SK-N-SH (cell line): ENCODE measurements at regions not wholly inside any gene's neighbourhood (a gene's known extent, or its start where the extent isn't known, plus 50 kb on each side); places are given as distances from the start of the nearest gene placed in this dataset.

ENCODE experiments used
- CTCF ChIP-seq: fragments of 200-600 bp; sonication (generic); IDR thresholded peaks from 2 replicates; pipeline ENCODE4 v1.6.1; 2017; ENCODE audit warnings: antibody characterized with exemption, mild to moderate bottlenecking, moderate library complexity
- ELF1 ChIP-seq: IDR thresholded peaks from 2 replicates; pipeline ENCODE4 v1.4.0; 2012
- EP300 ChIP-seq, 2 experiments: IDR thresholded peaks; 2 replicates each; pipeline versions ENCODE4 v1.4.0 to v1.6.1; 2012; ENCODE audit warnings: borderline replicate concordance in 1 of 2, low read depth in 1 of 2, low read length in 1 of 2
- EZH2phosphoT487 ChIP-seq: fragments of 200-600 bp; sonication (generic); IDR thresholded peaks from 2 replicates; pipeline ENCODE4 v1.6.1; 2017; ENCODE audit warnings: low read depth, mixed run types, mild to moderate bottlenecking, antibody characterized with exemption, moderate library complexity, borderline replicate concordance
- FOSL2 ChIP-seq: IDR thresholded peaks from 2 replicates; pipeline ENCODE4 v1.4.0; 2012; ENCODE audit warnings: low read depth, mild to moderate bottlenecking, moderate library complexity, borderline replicate concordance
- FOXM1 ChIP-seq: IDR thresholded peaks from 2 replicates; pipeline ENCODE4 v1.4.0; 2012; ENCODE audit warnings: low read depth, mild to moderate bottlenecking
- GATA2 ChIP-seq: sonication (generic); formaldehyde crosslinking; IDR thresholded peaks from 2 replicates; pipeline ENCODE4 v1.5.0; 2020; ENCODE audit warnings: mild to moderate bottlenecking, missing genetic modification reagents
- JUND ChIP-seq: IDR thresholded peaks from 2 replicates; pipeline ENCODE4 v1.4.0; 2012
- NRF1 ChIP-seq: IDR thresholded peaks from 2 replicates; pipeline ENCODE4 v1.6.1; 2012; ENCODE audit warnings: low read depth, mild to moderate bottlenecking, low read length
- TAF1 ChIP-seq: IDR thresholded peaks from 2 replicates; pipeline ENCODE4 v1.6.1; 2012; ENCODE audit warnings: low read depth, mild to moderate bottlenecking, low read length, moderate library complexity, borderline replicate concordance
- TCF12 ChIP-seq: IDR thresholded peaks from 2 replicates; pipeline ENCODE4 v1.4.0; 2012
- TEAD4 ChIP-seq: IDR thresholded peaks from 2 replicates; pipeline ENCODE4 v1.4.0; 2012; ENCODE audit warnings: mild to moderate bottlenecking, borderline replicate concordance; ENCODE audit not compliant: insufficient read depth
- TF ChIP-seq, protein P1 (sequence below): IDR thresholded peaks from 2 replicates; pipeline ENCODE4 v1.4.0; 2012; ENCODE audit warnings: low read depth, borderline replicate concordance
- TF ChIP-seq, protein P2 (sequence below): IDR thresholded peaks from 2 replicates; pipeline ENCODE4 v1.6.1; 2012; ENCODE audit warnings: mild to moderate bottlenecking, low read depth, low read length, moderate library complexity

DNA sequence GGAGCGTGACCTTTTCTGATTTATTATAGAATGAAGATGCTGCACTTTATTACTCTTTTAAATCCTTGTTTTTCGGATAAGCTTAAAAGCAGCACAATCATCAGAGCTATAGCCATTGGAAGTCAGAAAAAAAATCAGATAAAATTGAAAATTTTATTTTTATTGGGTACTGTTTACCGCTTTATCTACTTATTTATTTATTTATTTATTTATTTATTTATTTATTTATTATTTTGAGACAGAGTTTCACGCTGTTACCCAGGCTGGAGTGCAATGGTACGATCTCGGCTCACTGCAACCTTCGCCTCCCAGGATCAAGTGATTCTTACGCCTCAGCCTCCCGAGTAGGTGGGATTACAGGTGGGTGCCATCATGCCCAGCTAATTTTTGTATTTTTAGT is 83.1 kb upstream of the CHRM3 start:
- TF ChIP-seq EP300 (IDR thresholded peaks at IDR 0.05; ENCODE audit: borderline replicate concordance in 1 of 2, low read depth in 1 of 2, low read length in 1 of 2) (no peak), CTCF (no peak), FOSL2 (no peak), JUND (no peak), TAF1 (no peak), NRF1 (no peak), TEAD4 (no peak), FOXM1 (no peak), GATA2 (CRISPR knock-in tag) (no peak), ELF1 (no peak), EZH2phosphoT487 (no peak), TCF12 (no peak)
- TF ChIP-seq, protein P1, sequence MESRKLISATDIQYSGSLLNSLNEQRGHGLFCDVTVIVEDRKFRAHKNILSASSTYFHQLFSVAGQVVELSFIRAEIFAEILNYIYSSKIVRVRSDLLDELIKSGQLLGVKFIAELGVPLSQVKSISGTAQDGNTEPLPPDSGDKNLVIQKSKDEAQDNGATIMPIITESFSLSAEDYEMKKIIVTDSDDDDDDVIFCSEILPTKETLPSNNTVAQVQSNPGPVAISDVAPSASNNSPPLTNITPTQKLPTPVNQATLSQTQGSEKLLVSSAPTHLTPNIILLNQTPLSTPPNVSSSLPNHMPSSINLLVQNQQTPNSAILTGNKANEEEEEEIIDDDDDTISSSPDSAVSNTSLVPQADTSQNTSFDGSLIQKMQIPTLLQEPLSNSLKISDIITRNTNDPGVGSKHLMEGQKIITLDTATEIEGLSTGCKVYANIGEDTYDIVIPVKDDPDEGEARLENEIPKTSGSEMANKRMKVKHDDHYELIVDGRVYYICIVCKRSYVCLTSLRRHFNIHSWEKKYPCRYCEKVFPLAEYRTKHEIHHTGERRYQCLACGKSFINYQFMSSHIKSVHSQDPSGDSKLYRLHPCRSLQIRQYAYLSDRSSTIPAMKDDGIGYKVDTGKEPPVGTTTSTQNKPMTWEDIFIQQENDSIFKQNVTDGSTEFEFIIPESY: no peak
- TF ChIP-seq, protein P2, sequence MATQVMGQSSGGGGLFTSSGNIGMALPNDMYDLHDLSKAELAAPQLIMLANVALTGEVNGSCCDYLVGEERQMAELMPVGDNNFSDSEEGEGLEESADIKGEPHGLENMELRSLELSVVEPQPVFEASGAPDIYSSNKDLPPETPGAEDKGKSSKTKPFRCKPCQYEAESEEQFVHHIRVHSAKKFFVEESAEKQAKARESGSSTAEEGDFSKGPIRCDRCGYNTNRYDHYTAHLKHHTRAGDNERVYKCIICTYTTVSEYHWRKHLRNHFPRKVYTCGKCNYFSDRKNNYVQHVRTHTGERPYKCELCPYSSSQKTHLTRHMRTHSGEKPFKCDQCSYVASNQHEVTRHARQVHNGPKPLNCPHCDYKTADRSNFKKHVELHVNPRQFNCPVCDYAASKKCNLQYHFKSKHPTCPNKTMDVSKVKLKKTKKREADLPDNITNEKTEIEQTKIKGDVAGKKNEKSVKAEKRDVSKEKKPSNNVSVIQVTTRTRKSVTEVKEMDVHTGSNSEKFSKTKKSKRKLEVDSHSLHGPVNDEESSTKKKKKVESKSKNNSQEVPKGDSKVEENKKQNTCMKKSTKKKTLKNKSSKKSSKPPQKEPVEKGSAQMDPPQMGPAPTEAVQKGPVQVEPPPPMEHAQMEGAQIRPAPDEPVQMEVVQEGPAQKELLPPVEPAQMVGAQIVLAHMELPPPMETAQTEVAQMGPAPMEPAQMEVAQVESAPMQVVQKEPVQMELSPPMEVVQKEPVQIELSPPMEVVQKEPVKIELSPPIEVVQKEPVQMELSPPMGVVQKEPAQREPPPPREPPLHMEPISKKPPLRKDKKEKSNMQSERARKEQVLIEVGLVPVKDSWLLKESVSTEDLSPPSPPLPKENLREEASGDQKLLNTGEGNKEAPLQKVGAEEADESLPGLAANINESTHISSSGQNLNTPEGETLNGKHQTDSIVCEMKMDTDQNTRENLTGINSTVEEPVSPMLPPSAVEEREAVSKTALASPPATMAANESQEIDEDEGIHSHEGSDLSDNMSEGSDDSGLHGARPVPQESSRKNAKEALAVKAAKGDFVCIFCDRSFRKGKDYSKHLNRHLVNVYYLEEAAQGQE: no peak
